GM23338 (cell line): ENCODE measurements at regions not wholly inside any gene's neighbourhood (a gene's known extent, or its start where the extent isn't known, plus 50 kb on each side); places are given as distances from the start of the nearest gene placed in this dataset.

Experiments used
- CREB1 ChIP-seq: fragments of 250-450 bp; sonication (Bioruptor Pico); IDR thresholded peaks from 2 replicates; pipeline ENCODE4 v1.5.0; 2020; ENCODE audit warnings: low read depth, mild to moderate bottlenecking, moderate library complexity
- EZH2 ChIP-seq: fragments of 200-600 bp; sonication (generic); IDR thresholded peaks from one replicate; pipeline ENCODE4 v1.8.0; 2017; ENCODE audit warnings: antibody characterized with exemption, mild to moderate bottlenecking, low read depth; ENCODE audit not compliant: unreplicated experiment
- EZH2phosphoT487 ChIP-seq: fragments of 200-600 bp; sonication (generic); IDR thresholded peaks from one replicate; pipeline ENCODE4 v1.8.1; 2018; ENCODE audit warnings: antibody characterized with exemption; ENCODE audit not compliant: unreplicated experiment
- JUNB ChIP-seq: IDR thresholded peaks from one replicate; pipeline ENCODE4 v1.6.1; 2016; ENCODE audit warnings: antibody characterized with exemption; ENCODE audit not compliant: unreplicated experiment
- POLR2AphosphoS5 ChIP-seq: IDR thresholded peaks from 2 replicates; pipeline ENCODE4 v1.6.1; 2016; ENCODE audit warnings: antibody characterized with exemption, low read depth
- STAT1 ChIP-seq: IDR thresholded peaks from one replicate; pipeline ENCODE4 v1.6.1; 2016; ENCODE audit warnings: antibody characterized with exemption; ENCODE audit not compliant: unreplicated experiment
- ZNF114 ChIP-seq: fragments of 250-450 bp; sonication (Bioruptor Pico); IDR thresholded peaks from 2 replicates; pipeline ENCODE4 v1.5.0; 2020; ENCODE audit warnings: mild to moderate bottlenecking, moderate library complexity
- TF ChIP-seq, protein P1 (sequence below), 2 experiments: fragments of 200-600 bp in 1 of 2; sonication (generic) in 1 of 2; conservative IDR thresholded peaks; 2 replicates each; pipeline versions ENCODE4 v1.5.1 to v1.6.1; 2016 to 2017; ENCODE audit warnings: antibody characterized with exemption in 2 of 2, low read depth in 2 of 2, mild to moderate bottlenecking in 2 of 2, moderate library complexity in 1 of 2
- TF ChIP-seq, protein P2 (sequence below): IDR thresholded peaks from one replicate; pipeline ENCODE4 v1.6.1; 2018; ENCODE audit warnings: antibody characterized with exemption; ENCODE audit not compliant: unreplicated experiment
- TF ChIP-seq, protein P3 (sequence below): IDR thresholded peaks from 2 replicates; pipeline ENCODE4 v1.6.1; 2016; ENCODE audit warnings: antibody characterized with exemption

DNA sequence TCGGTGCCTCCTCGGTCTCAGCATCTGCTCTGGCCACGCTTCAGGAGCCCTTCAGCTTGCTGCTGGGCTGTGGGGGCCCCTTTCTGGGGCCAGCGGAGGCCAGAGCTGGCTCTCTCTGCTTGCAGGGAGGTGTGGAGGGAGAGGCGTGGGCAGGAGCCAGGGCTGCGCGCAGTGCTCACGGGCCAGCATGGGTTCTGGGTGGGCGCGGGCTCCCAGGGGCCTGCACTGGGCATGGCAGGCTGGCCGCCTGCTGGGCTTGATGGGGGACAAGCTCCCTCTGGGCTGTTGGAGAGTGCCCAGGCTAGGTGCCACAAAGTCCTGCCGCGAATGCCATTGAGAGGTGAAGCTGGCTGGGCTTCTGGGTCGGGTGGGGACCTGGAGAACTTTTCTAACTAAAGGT, 57.3 kb upstream of the AGA start:
- TF ChIP-seq, protein P1, sequence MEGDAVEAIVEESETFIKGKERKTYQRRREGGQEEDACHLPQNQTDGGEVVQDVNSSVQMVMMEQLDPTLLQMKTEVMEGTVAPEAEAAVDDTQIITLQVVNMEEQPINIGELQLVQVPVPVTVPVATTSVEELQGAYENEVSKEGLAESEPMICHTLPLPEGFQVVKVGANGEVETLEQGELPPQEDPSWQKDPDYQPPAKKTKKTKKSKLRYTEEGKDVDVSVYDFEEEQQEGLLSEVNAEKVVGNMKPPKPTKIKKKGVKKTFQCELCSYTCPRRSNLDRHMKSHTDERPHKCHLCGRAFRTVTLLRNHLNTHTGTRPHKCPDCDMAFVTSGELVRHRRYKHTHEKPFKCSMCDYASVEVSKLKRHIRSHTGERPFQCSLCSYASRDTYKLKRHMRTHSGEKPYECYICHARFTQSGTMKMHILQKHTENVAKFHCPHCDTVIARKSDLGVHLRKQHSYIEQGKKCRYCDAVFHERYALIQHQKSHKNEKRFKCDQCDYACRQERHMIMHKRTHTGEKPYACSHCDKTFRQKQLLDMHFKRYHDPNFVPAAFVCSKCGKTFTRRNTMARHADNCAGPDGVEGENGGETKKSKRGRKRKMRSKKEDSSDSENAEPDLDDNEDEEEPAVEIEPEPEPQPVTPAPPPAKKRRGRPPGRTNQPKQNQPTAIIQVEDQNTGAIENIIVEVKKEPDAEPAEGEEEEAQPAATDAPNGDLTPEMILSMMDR (conservative IDR thresholded peaks at IDR 0.05; ENCODE audit: low read depth in 2 of 2), result no peak
- no peak for TF ChIP-seq POLR2AphosphoS5
- no peak for TF ChIP-seq EZH2
- TF ChIP-seq, protein P2, sequence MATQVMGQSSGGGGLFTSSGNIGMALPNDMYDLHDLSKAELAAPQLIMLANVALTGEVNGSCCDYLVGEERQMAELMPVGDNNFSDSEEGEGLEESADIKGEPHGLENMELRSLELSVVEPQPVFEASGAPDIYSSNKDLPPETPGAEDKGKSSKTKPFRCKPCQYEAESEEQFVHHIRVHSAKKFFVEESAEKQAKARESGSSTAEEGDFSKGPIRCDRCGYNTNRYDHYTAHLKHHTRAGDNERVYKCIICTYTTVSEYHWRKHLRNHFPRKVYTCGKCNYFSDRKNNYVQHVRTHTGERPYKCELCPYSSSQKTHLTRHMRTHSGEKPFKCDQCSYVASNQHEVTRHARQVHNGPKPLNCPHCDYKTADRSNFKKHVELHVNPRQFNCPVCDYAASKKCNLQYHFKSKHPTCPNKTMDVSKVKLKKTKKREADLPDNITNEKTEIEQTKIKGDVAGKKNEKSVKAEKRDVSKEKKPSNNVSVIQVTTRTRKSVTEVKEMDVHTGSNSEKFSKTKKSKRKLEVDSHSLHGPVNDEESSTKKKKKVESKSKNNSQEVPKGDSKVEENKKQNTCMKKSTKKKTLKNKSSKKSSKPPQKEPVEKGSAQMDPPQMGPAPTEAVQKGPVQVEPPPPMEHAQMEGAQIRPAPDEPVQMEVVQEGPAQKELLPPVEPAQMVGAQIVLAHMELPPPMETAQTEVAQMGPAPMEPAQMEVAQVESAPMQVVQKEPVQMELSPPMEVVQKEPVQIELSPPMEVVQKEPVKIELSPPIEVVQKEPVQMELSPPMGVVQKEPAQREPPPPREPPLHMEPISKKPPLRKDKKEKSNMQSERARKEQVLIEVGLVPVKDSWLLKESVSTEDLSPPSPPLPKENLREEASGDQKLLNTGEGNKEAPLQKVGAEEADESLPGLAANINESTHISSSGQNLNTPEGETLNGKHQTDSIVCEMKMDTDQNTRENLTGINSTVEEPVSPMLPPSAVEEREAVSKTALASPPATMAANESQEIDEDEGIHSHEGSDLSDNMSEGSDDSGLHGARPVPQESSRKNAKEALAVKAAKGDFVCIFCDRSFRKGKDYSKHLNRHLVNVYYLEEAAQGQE, result no peak
- TF ChIP-seq EZH2phosphoT487, result no peak
- TF ChIP-seq CREB1, result no peak
- TF ChIP-seq, protein P3, sequence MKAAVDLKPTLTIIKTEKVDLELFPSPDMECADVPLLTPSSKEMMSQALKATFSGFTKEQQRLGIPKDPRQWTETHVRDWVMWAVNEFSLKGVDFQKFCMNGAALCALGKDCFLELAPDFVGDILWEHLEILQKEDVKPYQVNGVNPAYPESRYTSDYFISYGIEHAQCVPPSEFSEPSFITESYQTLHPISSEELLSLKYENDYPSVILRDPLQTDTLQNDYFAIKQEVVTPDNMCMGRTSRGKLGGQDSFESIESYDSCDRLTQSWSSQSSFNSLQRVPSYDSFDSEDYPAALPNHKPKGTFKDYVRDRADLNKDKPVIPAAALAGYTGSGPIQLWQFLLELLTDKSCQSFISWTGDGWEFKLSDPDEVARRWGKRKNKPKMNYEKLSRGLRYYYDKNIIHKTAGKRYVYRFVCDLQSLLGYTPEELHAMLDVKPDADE, result no peak
- no peak for TF ChIP-seq JUNB
- no peak for TF ChIP-seq STAT1
- TF ChIP-seq ZNF114, result no peak
